HEK293T (cell line): ENCODE measurements at regions not wholly inside any gene's neighbourhood (a gene's known extent, or its start where the extent isn't known, plus 50 kb on each side); places are given as distances from the start of the nearest gene placed in this dataset.

Experiments used
- CTCF ChIA-PET: fragments of 350-600 bp; formaldehyde crosslinking; extraction: SDS; loops from one replicate; lab custom pipeline; 2021; ENCODE audit warnings: antibody characterized with exemption, inconsistent platforms; lab: Yijun Ruan, JAX
- POLR2A ChIA-PET: fragments of 350-600 bp; formaldehyde crosslinking; extraction: SDS; loops from one replicate; lab custom pipeline; 2020; ENCODE audit warnings: antibody characterized with exemption, inconsistent platforms; lab: Yijun Ruan, JAX
- DNase-seq: peaks from one replicate; pipeline ENCODE4 v3.0.0; 2012; ENCODE audit warnings: mixed read lengths; ENCODE audit errors: extremely low spot score
- ARNT ChIP-seq: fragments of 450-650 bp; IDR thresholded peaks from 2 replicates; pipeline ENCODE4 v1.6.1; 2017; ENCODE audit warnings: mild to moderate bottlenecking
- BHLHE40 ChIP-seq: fragments of 450-650 bp; IDR thresholded peaks from 2 replicates; pipeline ENCODE4 v1.6.1; 2016; ENCODE audit warnings: mild to moderate bottlenecking, moderate library complexity, borderline replicate concordance
- CTBP1 ChIP-seq: fragments of 450-650 bp; IDR thresholded peaks from 2 replicates; pipeline ENCODE4 v1.6.1; 2016; ENCODE audit warnings: borderline replicate concordance
- ELF4 ChIP-seq: fragments of 450-650 bp; IDR thresholded peaks from 2 replicates; pipeline ENCODE4 v1.6.1; 2017; ENCODE audit warnings: antibody characterized with exemption
- FOXA1 ChIP-seq: fragments of 450-650 bp; IDR thresholded peaks from 2 replicates; pipeline ENCODE4 v1.6.1; 2016; ENCODE audit warnings: mild to moderate bottlenecking
- FOXK2 ChIP-seq: fragments of 450-650 bp; IDR thresholded peaks from 2 replicates; pipeline ENCODE4 v1.6.1; 2016; ENCODE audit warnings: mild to moderate bottlenecking
- FOXM1 ChIP-seq: fragments of 450-650 bp; IDR thresholded peaks from 2 replicates; pipeline ENCODE4 v1.6.1; 2017; ENCODE audit warnings: mild to moderate bottlenecking, borderline replicate concordance
- HDGF ChIP-seq: fragments of 450-650 bp; IDR thresholded peaks from 2 replicates; pipeline ENCODE4 v1.6.1; 2017; ENCODE audit warnings: antibody characterized with exemption, borderline replicate concordance
- L3MBTL2 ChIP-seq: fragments of 450-650 bp; conservative IDR thresholded peaks from 2 replicates; pipeline ENCODE4 v1.6.1; 2016; ENCODE audit warnings: mild to moderate bottlenecking
- LEF1 ChIP-seq: fragments of 450-650 bp; IDR thresholded peaks from 2 replicates; pipeline ENCODE4 v1.6.1; 2017; ENCODE audit warnings: mild to moderate bottlenecking, borderline replicate concordance
- NFRKB ChIP-seq: fragments of 450-650 bp; IDR thresholded peaks from 2 replicates; pipeline ENCODE4 v1.6.1; 2016; ENCODE audit warnings: mild to moderate bottlenecking, moderate library complexity
- PKNOX1 ChIP-seq: fragments of 450-650 bp; IDR thresholded peaks from 2 replicates; pipeline ENCODE4 v1.6.1; 2016
- SP1 ChIP-seq: fragments of 450-650 bp; IDR thresholded peaks from 2 replicates; pipeline ENCODE4 v1.6.1; 2017
- SUZ12 ChIP-seq: fragments of 450-650 bp; IDR thresholded peaks from 2 replicates; pipeline ENCODE4 v1.6.1; 2016; ENCODE audit warnings: mild to moderate bottlenecking
- TARDBP ChIP-seq: fragments of 450-650 bp; IDR thresholded peaks from 2 replicates; pipeline ENCODE4 v1.6.1; 2016
- ZNF384 ChIP-seq: fragments of 450-650 bp; IDR thresholded peaks from 2 replicates; pipeline ENCODE4 v1.6.1; 2016

DNA sequence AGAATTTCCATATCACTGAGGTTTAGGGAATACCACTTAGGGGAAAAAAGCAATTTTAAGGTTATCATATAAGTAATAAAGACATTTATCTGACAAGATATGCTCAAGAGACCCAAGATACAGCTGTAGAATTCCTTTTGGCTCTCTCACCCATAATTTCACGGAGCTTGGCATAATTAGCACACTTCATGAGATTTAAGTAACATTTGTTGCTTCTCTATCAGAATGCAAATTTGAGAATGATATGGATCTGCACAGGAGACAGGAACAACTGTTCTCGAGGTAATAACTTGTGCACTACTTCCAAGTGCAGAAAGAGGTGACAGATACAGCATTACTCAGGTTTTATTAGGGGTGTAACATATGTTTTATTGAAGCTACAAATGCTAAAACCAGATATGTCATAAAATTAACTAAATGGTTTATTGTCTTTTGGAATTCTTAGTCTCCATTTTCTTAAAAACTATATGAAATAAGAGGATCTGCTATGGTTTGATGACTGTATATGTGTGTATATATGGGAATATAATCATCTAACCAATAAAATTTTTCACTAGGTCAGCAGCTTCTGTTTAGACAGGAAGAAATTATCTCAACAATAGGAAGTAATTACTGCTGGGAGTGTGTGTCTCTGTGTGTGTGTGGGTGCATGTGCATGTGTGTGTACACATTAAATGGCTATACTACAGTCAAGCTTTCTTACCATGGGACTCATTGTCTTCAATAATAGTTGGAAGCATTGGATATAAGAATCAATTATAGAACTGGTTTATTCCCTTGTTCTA, 401.3 kb downstream of the PCDH17 start:
- ChIA-PET POLR2A (no interaction called here), CTCF (no interaction called here)
- no peak for TF ChIP-seq FOXK2
- peak; percentile 20; the same call in 1 of the 2 replicates for TF ChIP-seq PKNOX1
- DNase-seq, result no peak

DNA sequence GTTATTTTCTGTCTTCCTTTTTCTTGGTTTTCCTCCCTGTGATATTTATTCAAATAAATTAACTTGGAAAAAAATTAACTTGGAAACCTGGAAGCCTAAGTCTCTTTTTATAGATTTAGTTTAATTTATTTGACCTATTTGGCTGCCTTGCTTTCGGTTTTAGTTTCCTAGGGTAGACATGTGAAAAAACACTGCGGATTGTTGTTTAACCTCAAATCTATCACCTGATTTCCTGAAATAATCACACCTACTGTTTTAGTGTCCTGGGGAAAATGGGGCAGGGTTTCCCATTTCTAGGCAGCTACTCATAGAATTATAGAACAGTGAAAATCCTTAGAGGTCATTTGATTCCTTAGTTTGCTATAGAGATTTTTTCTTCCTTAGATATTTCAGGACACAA, 412.4 kb downstream of the PCDH17 start:
- POLR2A ChIA-PET, result no interaction called here
- TF ChIP-seq ELF4, result no peak
- TF ChIP-seq ZNF384, result no peak
- no peak for TF ChIP-seq SUZ12
- no peak for TF ChIP-seq SP1
- TF ChIP-seq FOXM1, result no peak
- no peak for TF ChIP-seq CTBP1
- no peak for TF ChIP-seq BHLHE40
- TF ChIP-seq PKNOX1, result no peak
- no peak for TF ChIP-seq L3MBTL2
- TF ChIP-seq FOXK2, result no peak
- TF ChIP-seq TARDBP, result no peak
- no peak for TF ChIP-seq ARNT
- no peak for TF ChIP-seq LEF1
- no peak for DNase-seq
- CTCF ChIA-PET, result no interaction called here

DNA sequence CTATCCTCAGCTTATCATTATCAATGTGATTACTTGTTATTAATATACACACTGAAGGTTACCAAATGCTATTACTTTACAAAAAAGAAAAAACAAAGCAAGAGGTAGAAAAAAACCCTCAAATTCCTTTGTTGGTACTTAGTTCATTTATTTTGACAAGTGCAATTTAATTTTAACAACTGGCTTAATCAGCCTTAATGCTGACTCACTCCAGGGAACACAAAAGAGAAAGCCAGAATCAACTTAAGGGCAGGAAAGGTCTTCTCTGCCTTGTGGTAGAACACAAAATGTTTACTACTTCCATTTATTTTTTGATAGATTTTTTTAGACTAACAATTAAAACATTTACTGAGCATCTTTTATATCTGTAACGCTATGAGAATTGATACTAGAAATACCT, 417.1 kb downstream of the PCDH17 start:
- no peak for TF ChIP-seq FOXM1
- TF ChIP-seq SUZ12, result no peak
- no peak for TF ChIP-seq LEF1
- TF ChIP-seq BHLHE40, result no peak
- DNase-seq, result no peak
- CTCF ChIA-PET, result no interaction called here
- POLR2A ChIA-PET, result no interaction called here

DNA sequence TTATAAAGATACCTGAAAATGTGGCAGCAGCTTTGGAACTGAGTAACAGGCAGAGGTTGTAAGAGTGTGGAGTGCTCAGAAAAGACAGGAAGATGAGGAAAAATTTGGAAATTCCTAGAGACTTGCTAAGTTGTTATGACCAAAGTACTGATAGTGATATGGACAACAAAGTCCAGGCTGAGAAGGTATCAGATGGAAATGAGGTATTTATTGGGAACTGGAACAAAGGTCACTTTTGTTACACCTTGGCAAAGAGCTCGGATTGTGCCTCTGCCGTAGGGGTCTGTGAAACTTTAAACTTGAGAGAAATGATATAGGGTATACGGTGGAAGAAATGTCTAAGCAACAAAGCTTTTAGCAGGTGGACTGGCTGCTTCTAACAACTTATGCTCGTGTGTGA, 419.9 kb downstream of the PCDH17 start:
- CTCF ChIA-PET, result no interaction called here
- no peak for DNase-seq
- POLR2A ChIA-PET, result no interaction called here
- TF ChIP-seq ZNF384, result no peak
- no peak for TF ChIP-seq TARDBP
- TF ChIP-seq LEF1, result no peak

- ChIA-PET POLR2A (no interaction called here), CTCF (no interaction called here)
- TF ChIP-seq NFRKB (no peak), ZNF384 (no peak), TARDBP (no peak), BHLHE40 (no peak), HDGF (no peak)
- no peak for DNase-seq
Observed at GRCh38 chr13:58051807-58052375, 420.3 kb downstream of the PCDH17 start.

GRCh38 chr13:58056426-58056825, 424.9 kb downstream of the PCDH17 start:
- POLR2A ChIA-PET, result no interaction called here
- TF ChIP-seq PKNOX1, result no peak
- TF ChIP-seq ELF4, result no peak
- TF ChIP-seq SUZ12, result no peak
- no peak for TF ChIP-seq L3MBTL2
- TF ChIP-seq ZNF384, result no peak
- TF ChIP-seq FOXM1, result no peak
- no peak for TF ChIP-seq TARDBP
- TF ChIP-seq FOXK2, result no peak
- no peak for TF ChIP-seq CTBP1
- no peak for TF ChIP-seq LEF1
- no peak for TF ChIP-seq HDGF
- no peak for TF ChIP-seq FOXA1
- CTCF ChIA-PET, result no interaction called here
- DNase-seq, result no peak

DNA sequence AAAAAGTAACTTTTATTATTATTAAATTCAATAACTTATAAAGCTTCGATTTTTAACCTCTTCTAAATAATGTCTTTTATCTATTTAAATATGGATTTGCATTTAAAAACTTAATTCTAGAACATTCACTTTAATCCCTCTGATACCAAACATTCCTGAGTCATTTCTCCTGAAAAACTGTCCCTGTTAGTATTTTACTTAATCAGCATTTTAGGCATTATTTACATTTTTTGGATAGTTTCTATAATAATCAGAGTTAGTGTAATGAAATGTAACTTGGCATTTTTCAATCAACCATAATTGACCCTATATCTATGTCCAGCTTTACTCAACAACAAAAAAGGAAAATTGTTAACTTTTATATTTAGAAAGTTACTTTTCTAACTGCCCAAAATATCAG, 428.1 kb downstream of the PCDH17 start:
- ChIA-PET POLR2A (no interaction called here), CTCF (no interaction called here)
- TF ChIP-seq FOXM1 (no peak), PKNOX1 (no peak), TARDBP (no peak), FOXK2 (no peak), BHLHE40 (no peak)
- no peak for DNase-seq
